HepG2 (cell line): ENCODE measurements at regions not wholly inside any gene's neighbourhood (a gene's known extent, or its start where the extent isn't known, plus 50 kb on each side); places are given as distances from the start of the nearest gene placed in this dataset.
A peak's percentile ranks its signal among the peaks of the same experiment; 100 is the strongest.
"Not testable (repeated sequence)": the region's sequence is repeated elsewhere in the genome, so short reads cannot be mapped to it uniquely, and the experiment has no call there.

Source experiments
- ATAC-seq: fragments of 200-7000 bp; cut with Tn5 transposase; 3 replicates; pipeline ENCODE4 v1.9.1; 2020; ENCODE audit warnings: mild to moderate bottlenecking, moderate library complexity
- BruUV-seq: library from RNA; stranded (reverse); fragments of 400-500 nt; replicated peaks from 2 replicates; lab custom pipeline; 2021; lab: Mats Ljungman, UMichigan
- CTCF ChIA-PET: fragments of 300-600 bp; formaldehyde crosslinking; extraction: SDS; loops from one replicate; lab custom pipeline; 2021; ENCODE audit warnings: low total read pairs, inconsistent platforms, low intra/inter-chr PET ratio; lab: Yijun Ruan, JAX
- POLR2A ChIA-PET: fragments of 350-600 bp; sonication (Branson Sonifier 250); formaldehyde crosslinking; loops from one replicate; lab custom pipeline; 2020; ENCODE audit warnings: antibody characterized with exemption, inconsistent platforms; lab: Yijun Ruan, JAX
- DNase-seq: peaks from one replicate; pipeline ENCODE4 v3.0.0-alpha.2; 2015; ENCODE audit warnings: low spot score
- FAIRE-seq: peaks from 3 replicates; lab custom pipeline; 2011; peaks lifted over from hg19 to GRCh38; lab: Jason Lieb, UNC
- H2AFZ ChIP-seq: one replicate; pipeline ENCODE4 v1.6.1; 2011; ENCODE audit warnings: low read length, inconsistent platforms
- H3K27ac ChIP-seq: fragments of 300-600 bp; 3 replicates; pipeline ENCODE4 v1.8.0; 2011; ENCODE audit warnings: mixed run types, mild to moderate bottlenecking, mixed read lengths, low read length, inconsistent platforms; ENCODE audit not compliant: insufficient read depth; ENCODE audit errors: extremely low read length
- H3K27me3 ChIP-seq, 2 experiments: fragments of 200-600 bp in 1 of 2; 2 replicates in 1 of 2; 3 replicates in 1 of 2; pipeline versions ENCODE4 v1.6.0 to v1.8.0; 2011; ENCODE audit warnings: low read length in 2 of 2, mild to moderate bottlenecking in 2 of 2, moderate library complexity in 2 of 2, inconsistent platforms in 1 of 2; ENCODE audit not compliant: insufficient read depth in 2 of 2, control insufficient read depth in 1 of 2
- H3K36me3 ChIP-seq, 2 experiments: fragments of 200-600 bp in 1 of 2; replicated peaks in 1 of 2; 2 replicates in 1 of 2; 3 replicates in 1 of 2; pipeline versions ENCODE4 v1.5.1 to v1.8.0; 2011; ENCODE audit warnings: low read length in 2 of 2, inconsistent platforms in 1 of 2; ENCODE audit not compliant: insufficient read depth in 2 of 2, control insufficient read depth in 1 of 2
- H3K4me1 ChIP-seq: 2 replicates; pipeline ENCODE4 v1.5.1; 2012; ENCODE audit warnings: low read length, inconsistent platforms; ENCODE audit not compliant: insufficient read depth
- H3K4me2 ChIP-seq: 2 replicates; pipeline ENCODE4 v1.6.0; 2011; ENCODE audit warnings: low read depth, low read length, inconsistent platforms
- H3K4me3 ChIP-seq, 3 experiments: fragments of 200-600 bp in 1 of 3; sonication (generic), shearing (Covaris generic) in 1 of 3; replicated peaks in 1 of 3; 2 replicates each; pipeline ENCODE4 v1.5.1; 2011 to 2016; ENCODE audit warnings: low read length in 3 of 3, inconsistent platforms in 2 of 3, low read depth in 2 of 3, mild to moderate bottlenecking in 2 of 3, control low read depth in 1 of 3, mixed read lengths in 1 of 3; ENCODE audit not compliant: insufficient read depth in 1 of 3
- H3K79me2 ChIP-seq: one replicate; pipeline ENCODE4 v1.6.1; 2011; ENCODE audit warnings: low read length, inconsistent platforms; ENCODE audit not compliant: insufficient read depth
- H3K9ac ChIP-seq: 2 replicates; pipeline ENCODE4 v1.6.0; 2011; ENCODE audit warnings: mild to moderate bottlenecking, low read depth, low read length, inconsistent platforms; ENCODE audit not compliant: insufficient read depth
- H3K9me3 ChIP-seq: 2 replicates; pipeline ENCODE4 v1.5.1; 2012; ENCODE audit warnings: mild to moderate bottlenecking, low read length
- H4K20me1 ChIP-seq: 2 replicates; pipeline ENCODE4 v1.6.0; 2011; ENCODE audit warnings: inconsistent platforms, mild to moderate bottlenecking, low read length, moderate library complexity; ENCODE audit not compliant: insufficient read depth
- ARID5B ChIP-seq: IDR thresholded peaks from 2 replicates; pipeline ENCODE4 v1.4.0; 2020; ENCODE audit warnings: mild to moderate bottlenecking, missing genetic modification reagents
- GATAD2A ChIP-seq: IDR thresholded peaks from 2 replicates; pipeline ENCODE4 v1.6.1; 2016
- MAFF ChIP-seq: IDR thresholded peaks from 2 replicates; pipeline ENCODE4 v1.6.1; 2011; ENCODE audit warnings: low read depth, low read length, improper control_type of control experiment
- MAFK ChIP-seq, 2 experiments: IDR thresholded peaks in 1 of 2; conservative IDR thresholded peaks in 1 of 2; 2 replicates each; pipeline ENCODE4 v1.6.1; 2011; ENCODE audit warnings: improper control_type of control experiment in 2 of 2, low read length in 2 of 2
- SALL1 ChIP-seq: sonication (generic); formaldehyde crosslinking; IDR thresholded peaks from 2 replicates; pipeline ENCODE4 v1.8.0; 2022; ENCODE audit warnings: mild to moderate bottlenecking, missing genetic modification reagents
- SOX13 ChIP-seq, 3 experiments: fragments of 450-650 bp in 1 of 3; sonication (generic) in 1 of 3; formaldehyde crosslinking in 1 of 3; IDR thresholded peaks in 2 of 3; conservative IDR thresholded peaks in 1 of 3; 2 replicates each; pipeline versions ENCODE4 v1.5.0 to v1.6.1; 2016 to 2020; ENCODE audit warnings: antibody characterized with exemption in 1 of 3, mild to moderate bottlenecking in 1 of 3, missing compliant biosample characterization in 1 of 3, missing genetic modification reagents in 1 of 3, moderate library complexity in 1 of 3
- ZBTB7B ChIP-seq: sonication (generic); formaldehyde crosslinking; IDR thresholded peaks from 2 replicates; pipeline ENCODE4 v1.4.0; 2020; ENCODE audit warnings: missing genetic modification reagents
- ZMYM4 ChIP-seq: sonication (generic); formaldehyde crosslinking; IDR thresholded peaks from 2 replicates; pipeline ENCODE4 v1.8.1; 2023; ENCODE audit warnings: mild to moderate bottlenecking, missing genetic modification reagents
- ZNF281 ChIP-seq: sonication (generic); formaldehyde crosslinking; IDR thresholded peaks from 2 replicates; pipeline ENCODE4 v1.4.0; 2020; ENCODE audit warnings: missing genetic modification reagents, borderline replicate concordance
- ZNF558 ChIP-seq: sonication (generic); formaldehyde crosslinking; IDR thresholded peaks from 2 replicates; pipeline ENCODE4 v1.9.0; 2022; ENCODE audit warnings: mild to moderate bottlenecking, missing genetic modification reagents, borderline replicate concordance
- WGBS: methylation state at CpG from one replicate; pipeline ENCODE4 v1.1.6; 2017; ENCODE audit warnings: low lambda C conversion rate; 5-methylcytosine and 5-hydroxymethylcytosine counted together
- in situ Hi-C: cut with HindIII; loops from 2 replicates; pipeline ENCODE4 v1.10.0; 2017; ENCODE audit warnings: low pct_unique_long_range_greater_than_20kb; ENCODE audit not compliant: extremely low pct_ligation_motif_present
- intact Hi-C: fragments of 100-400 bp; cut with micrococcal nuclease; formaldehyde crosslinking; loops from one replicate; pipeline ENCODE4 v1.10.0; 2022; ENCODE audit not compliant: unreplicated experiment

- no peaks in the 10 kb centered on the region for H3K79me2 ChIP-seq
- BruUV-seq = no TSS peak
- intact Hi-C loops = no loop called here
- in situ Hi-C loops = no loop called here
- H2AFZ ChIP-seq = no peak overlapping the region
- H3K27me3 ChIP-seq = no peaks in the 10 kb centered on the region
- no peak overlapping the region for H3K4me2 ChIP-seq
- peaks cover 11% of the 10 kb centered on the region for H3K4me1 ChIP-seq
- H3K36me3 ChIP-seq = no peaks in the 10 kb centered on the region
- no peak for ATAC-seq
- H3K27ac ChIP-seq = no peak overlapping the region
- TF ChIP-seq ZNF558 (CRISPR knock-in tag) (no peak), ZBTB7B (CRISPR knock-in tag) (no peak), MAFK (conservative IDR thresholded peaks at IDR 0.05 in 1 of 2, IDR thresholded peaks at IDR 0.05 in 1 of 2; ENCODE audit: low read length in 2 of 2) (peak in 1 of 2 experiments; percentile 30; a peak in 2 of 4 replicates), MAFF (0 out of 2 replicates have a peak, but pooled peaks have one; percentile 12)
- no peaks in the 10 kb centered on the region for H4K20me1 ChIP-seq
- 94% methylated on average over 4 of the region's 4 CpGs for WGBS
- ChIA-PET POLR2A (no interaction called here), CTCF (no interaction called here)
- no peak for DNase-seq
- no peak overlapping the region for H3K4me3 ChIP-seq
- H3K9ac ChIP-seq = no peak overlapping the region
- no peak for FAIRE-seq
- no peaks in the 10 kb centered on the region for H3K9me3 ChIP-seq
Measured at GRCh38 chr5:67790390-67790789, 425.2 kb upstream of the PIK3R1 start.

- H3K36me3 ChIP-seq; in situ Hi-C loops; FAIRE-seq; H3K9me3 ChIP-seq; H3K9ac ChIP-seq; H3K79me2 ChIP-seq; BruUV-seq; CTCF ChIA-PET; H3K27me3 ChIP-seq; H3K4me2 ChIP-seq; intact Hi-C loops; DNase-seq; H4K20me1 ChIP-seq; H3K4me3 ChIP-seq; H3K27ac ChIP-seq; H2AFZ ChIP-seq; ATAC-seq; TF ChIP-seq SOX13 (IDR thresholded peaks at IDR 0.05): not testable (repeated sequence)
- WGBS = 80% methylated on average over 19 of the region's 19 CpGs
- H3K4me1 ChIP-seq = peaks cover 11% of the 10 kb centered on the region
- POLR2A ChIA-PET = interaction anchor here (1.1 kb wide), 1 partner anchor 10 kb away, joined by 3 read pairs; no protein-coding TSS in a partner anchor
- TF ChIP-seq SALL1 (CRISPR knock-in tag) = peak; percentile 33; the same call in 1 of the 2 replicates
- 0 out of 2 replicates have a peak, but pooled peaks have one; percentile 24 for TF ChIP-seq GATAD2A (CRISPR knock-in tag)
- peak; percentile 64; the same call in 1 of the 2 replicates for TF ChIP-seq ARID5B
- TF ChIP-seq ZMYM4 (CRISPR knock-in tag) = peak; percentile 75
- TF ChIP-seq ZNF281 (CRISPR knock-in tag) = peak; percentile 95
- peak in 1 of 2 experiments; percentile 32; a peak in 1 of 4 replicates for TF ChIP-seq SOX13 (CRISPR knock-in tag; conservative IDR thresholded peaks at IDR 0.05 in 1 of 2, IDR thresholded peaks at IDR 0.05 in 1 of 2)
Measured at GRCh38 chr5:67779893-67780623, 435.5 kb upstream of the PIK3R1 start.
